ENCODE measurements at regions not wholly inside any gene's neighbourhood (a gene's known extent, or its start where the extent isn't known, plus 50 kb on each side); places are given as distances from the start of the nearest gene placed in this dataset.

DNA sequence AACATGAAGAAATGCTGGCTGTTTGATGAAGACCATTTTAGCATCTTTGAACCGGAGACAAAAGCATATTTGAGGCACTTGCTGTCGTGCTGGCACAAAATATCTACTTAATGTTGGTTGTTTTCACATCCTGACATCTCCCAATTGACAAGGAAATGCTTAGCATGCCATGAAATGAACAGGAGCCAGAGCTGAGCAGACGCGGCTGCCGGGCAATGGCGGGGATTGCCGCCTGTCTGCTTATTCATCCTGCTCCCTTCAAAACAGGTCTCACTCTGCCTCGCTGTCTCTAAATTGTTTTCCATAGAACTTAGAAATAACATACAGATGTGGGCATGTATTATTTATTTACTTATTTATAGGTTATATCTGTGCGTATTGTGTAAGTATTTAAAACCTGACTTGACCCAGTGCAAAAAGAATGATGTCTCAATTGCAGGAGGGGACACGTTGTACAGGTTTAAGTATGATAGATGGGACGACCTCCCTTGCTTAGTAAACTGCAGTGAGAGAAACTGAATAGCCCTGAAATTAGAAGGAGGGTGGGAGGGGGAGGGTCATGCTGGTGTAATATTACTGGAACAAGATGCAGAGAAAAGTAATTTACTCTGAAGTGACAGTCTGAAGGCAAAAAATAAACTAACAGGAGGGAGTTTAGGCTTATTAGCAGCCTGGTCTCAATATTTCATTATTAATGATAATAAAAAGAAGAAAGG lies 590.4 kb upstream of the PLXNA2 start:
- TF ChIP-seq EP300 (IDR thresholded peaks at IDR 0.05; ENCODE audit: borderline replicate concordance): no peak
- no peak for TF ChIP-seq EGR1 (IDR thresholded peaks at IDR 0.05)
- TF ChIP-seq, protein P1, sequence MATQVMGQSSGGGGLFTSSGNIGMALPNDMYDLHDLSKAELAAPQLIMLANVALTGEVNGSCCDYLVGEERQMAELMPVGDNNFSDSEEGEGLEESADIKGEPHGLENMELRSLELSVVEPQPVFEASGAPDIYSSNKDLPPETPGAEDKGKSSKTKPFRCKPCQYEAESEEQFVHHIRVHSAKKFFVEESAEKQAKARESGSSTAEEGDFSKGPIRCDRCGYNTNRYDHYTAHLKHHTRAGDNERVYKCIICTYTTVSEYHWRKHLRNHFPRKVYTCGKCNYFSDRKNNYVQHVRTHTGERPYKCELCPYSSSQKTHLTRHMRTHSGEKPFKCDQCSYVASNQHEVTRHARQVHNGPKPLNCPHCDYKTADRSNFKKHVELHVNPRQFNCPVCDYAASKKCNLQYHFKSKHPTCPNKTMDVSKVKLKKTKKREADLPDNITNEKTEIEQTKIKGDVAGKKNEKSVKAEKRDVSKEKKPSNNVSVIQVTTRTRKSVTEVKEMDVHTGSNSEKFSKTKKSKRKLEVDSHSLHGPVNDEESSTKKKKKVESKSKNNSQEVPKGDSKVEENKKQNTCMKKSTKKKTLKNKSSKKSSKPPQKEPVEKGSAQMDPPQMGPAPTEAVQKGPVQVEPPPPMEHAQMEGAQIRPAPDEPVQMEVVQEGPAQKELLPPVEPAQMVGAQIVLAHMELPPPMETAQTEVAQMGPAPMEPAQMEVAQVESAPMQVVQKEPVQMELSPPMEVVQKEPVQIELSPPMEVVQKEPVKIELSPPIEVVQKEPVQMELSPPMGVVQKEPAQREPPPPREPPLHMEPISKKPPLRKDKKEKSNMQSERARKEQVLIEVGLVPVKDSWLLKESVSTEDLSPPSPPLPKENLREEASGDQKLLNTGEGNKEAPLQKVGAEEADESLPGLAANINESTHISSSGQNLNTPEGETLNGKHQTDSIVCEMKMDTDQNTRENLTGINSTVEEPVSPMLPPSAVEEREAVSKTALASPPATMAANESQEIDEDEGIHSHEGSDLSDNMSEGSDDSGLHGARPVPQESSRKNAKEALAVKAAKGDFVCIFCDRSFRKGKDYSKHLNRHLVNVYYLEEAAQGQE (IDR thresholded peaks at IDR 0.05; ENCODE audit: low read depth): no peak
- TF ChIP-seq CREB1 (IDR thresholded peaks at IDR 0.05; ENCODE audit: low read depth): no peak
- TF ChIP-seq TAF1 (IDR thresholded peaks at IDR 0.05; ENCODE audit: low read depth): no peak
- TF ChIP-seq NFIC (IDR thresholded peaks at IDR 0.05): no peak
- TF ChIP-seq CEBPB (IDR thresholded peaks at IDR 0.05): no peak
- no peak for TF ChIP-seq YY1 (IDR thresholded peaks at IDR 0.05; ENCODE audit: low read depth)

All from Ishikawa (cell line).